GM12873 (cell line): ENCODE measurements at regions not wholly inside any gene's neighbourhood (a gene's known extent, or its start where the extent isn't known, plus 50 kb on each side); places are given as distances from the start of the nearest gene placed in this dataset.

Experiments used
- CTCF ChIP-seq: IDR thresholded peaks from 2 replicates; pipeline ENCODE4 v1.5.1; 2012; ENCODE audit warnings: low read depth, mild to moderate bottlenecking, moderate library complexity, low read length, control low read depth; ENCODE audit not compliant: insufficient read depth; ENCODE audit errors: missing control alignments

GRCh38 chr18:38750751-38751150, 1185.2 kb upstream of the CELF4 start:
- no peak for TF ChIP-seq CTCF

GRCh38 chr18:38747153-38747552, 1181.6 kb upstream of the CELF4 start:
- TF ChIP-seq CTCF: no peak

- no peak for TF ChIP-seq CTCF
Observed at GRCh38 chr18:38718365-38718901, 1152.8 kb upstream of the CELF4 start.

GRCh38 chr18:38709122-38709521, 1143.5 kb upstream of the CELF4 start:
- TF ChIP-seq CTCF: no peak

GRCh38 chr18:38706373-38706772, 1140.8 kb upstream of the CELF4 start:
- TF ChIP-seq CTCF: no peak

- no peak for TF ChIP-seq CTCF
Observed at GRCh38 chr18:38698088-38698487, 1132.5 kb upstream of the CELF4 start.

GRCh38 chr18:38695559-38696280, 1130.1 kb upstream of the CELF4 start:
- no peak for TF ChIP-seq CTCF
